GM21367 (cell line): ENCODE measurements at regions not wholly inside any gene's neighbourhood (a gene's known extent, or its start where the extent isn't known, plus 50 kb on each side); places are given as distances from the start of the nearest gene placed in this dataset.

Experiments
- ATAC-seq: cut with Tn5 transposase; IDR thresholded peaks from one replicate; pipeline ENCODE4 v1.9.1; 2021; ENCODE audit not compliant: unreplicated experiment

- no peak for ATAC-seq
These were observed 881.3 kb upstream of the SEL1L start for GRCh38 chr14:82414853-82415539.

GRCh38 chr14:82419933-82420332, 886.3 kb upstream of the SEL1L start:
- no peak for ATAC-seq

GRCh38 chr14:82420871-82421270, 887.2 kb upstream of the SEL1L start:
- no peak for ATAC-seq

GRCh38 chr14:82421286-82421685, 887.6 kb upstream of the SEL1L start:
- no peak for ATAC-seq

- ATAC-seq = no peak
These were observed 888.6 kb upstream of the SEL1L start for GRCh38 chr14:82422230-82422629.

GRCh38 chr14:82425261-82425660, 891.6 kb upstream of the SEL1L start:
- no peak for ATAC-seq

GRCh38 chr14:82431031-82431430, 897.4 kb upstream of the SEL1L start:
- ATAC-seq = no peak

GRCh38 chr14:82432301-82433105, 898.9 kb upstream of the SEL1L start:
- ATAC-seq = no peak

GRCh38 chr14:82438436-82438835, 904.8 kb upstream of the SEL1L start:
- no peak for ATAC-seq

GRCh38 chr14:82441270-82441669, 907.6 kb upstream of the SEL1L start:
- ATAC-seq = no peak

GRCh38 chr14:82445810-82446570, 912.3 kb upstream of the SEL1L start:
- no peak for ATAC-seq

GRCh38 chr14:82447586-82447985, 913.9 kb upstream of the SEL1L start:
- no peak for ATAC-seq

GRCh38 chr14:82449926-82450468, 916.3 kb upstream of the SEL1L start:
- ATAC-seq = no peak

- ATAC-seq = no peak
These were observed 918.0 kb upstream of the SEL1L start for GRCh38 chr14:82451675-82452074.

- ATAC-seq = no peak
These were observed 948.7 kb upstream of the SEL1L start for GRCh38 chr14:82482345-82482744.

- no peak for ATAC-seq
These were observed 954.8 kb upstream of the SEL1L start for GRCh38 chr14:82488473-82488872.

- ATAC-seq = no peak
These were observed 956.7 kb upstream of the SEL1L start for GRCh38 chr14:82490397-82490796.

GRCh38 chr14:82492157-82492556, 958.5 kb upstream of the SEL1L start:
- ATAC-seq = no peak

- ATAC-seq = no peak
These were observed 966.6 kb upstream of the SEL1L start for GRCh38 chr14:82500222-82500621.

GRCh38 chr14:82501554-82501953, 967.9 kb upstream of the SEL1L start:
- ATAC-seq = no peak

GRCh38 chr14:82502043-82502442, 968.4 kb upstream of the SEL1L start:
- ATAC-seq = no peak
